Fibroblast of lung (primary cell): ENCODE measurements at regions not wholly inside any gene's neighbourhood (a gene's known extent, or its start where the extent isn't known, plus 50 kb on each side); places are given as distances from the start of the nearest gene placed in this dataset.
A peak's percentile ranks its signal among the peaks of the same experiment; 100 is the strongest.

Experiments used
- DNase-seq, 2 donors: peaks; one replicate each; pipeline versions ENCODE4 v3.0.0 to v3.0.0-alpha.2; 2010; ENCODE audit warnings: low read depth in 2 of 2
- H2AFZ ChIP-seq: 2 replicates; pipeline ENCODE4 v1.5.1; 2012; ENCODE audit warnings: low read length, control low read depth, inconsistent platforms
- H3K27ac ChIP-seq: 2 replicates; pipeline ENCODE4 v1.5.1; 2011; ENCODE audit warnings: low read length, control low read depth; ENCODE audit not compliant: insufficient read depth
- H3K27me3 ChIP-seq: 2 replicates; pipeline ENCODE4 v1.5.1; 2011; ENCODE audit warnings: mild to moderate bottlenecking, low read length; ENCODE audit not compliant: control insufficient read depth, insufficient read depth
- H3K36me3 ChIP-seq: 2 replicates; pipeline ENCODE4 v1.5.1; 2011; ENCODE audit warnings: low read length; ENCODE audit not compliant: control insufficient read depth, insufficient read depth
- H3K4me1 ChIP-seq: 2 replicates; pipeline ENCODE4 v1.5.1; 2011; ENCODE audit warnings: low read length; ENCODE audit not compliant: control insufficient read depth, insufficient read depth; ENCODE audit errors: extremely low read depth
- H3K4me2 ChIP-seq: 2 replicates; pipeline ENCODE4 v1.5.1; 2011; ENCODE audit warnings: low read length, control low read depth; ENCODE audit not compliant: insufficient read depth; ENCODE audit errors: extremely low read depth
- H3K4me3 ChIP-seq, 4 experiments: fragments of 200-600 bp in 1 of 4; sonication (generic) in 1 of 4; replicated peaks in 1 of 4; 2 replicates each; pipeline ENCODE4 v1.5.1; 2011 to 2016; ENCODE audit warnings: low read length in 4 of 4, low read depth in 3 of 4, mild to moderate bottlenecking in 3 of 4, control low read depth in 2 of 4, inconsistent platforms in 1 of 4, mixed read lengths in 1 of 4; ENCODE audit not compliant: insufficient read depth in 1 of 4; ENCODE audit errors: control extremely low read depth in 1 of 4
- H3K79me2 ChIP-seq: 2 replicates; pipeline ENCODE4 v1.5.1; 2012; ENCODE audit warnings: mild to moderate bottlenecking, low read length, inconsistent platforms; ENCODE audit not compliant: control insufficient read depth, insufficient read depth
- H3K9ac ChIP-seq: 2 replicates; pipeline ENCODE4 v1.5.1; 2011; ENCODE audit warnings: mild to moderate bottlenecking, low read length, control low read depth; ENCODE audit not compliant: insufficient read depth
- H3K9me3 ChIP-seq: 2 replicates; pipeline ENCODE4 v1.5.1; 2012; ENCODE audit warnings: low read depth, low read length; ENCODE audit not compliant: control insufficient read depth, insufficient read depth
- H4K20me1 ChIP-seq: 2 replicates; pipeline ENCODE4 v1.5.1; 2011; ENCODE audit warnings: low read length; ENCODE audit not compliant: control insufficient read depth, insufficient read depth; ENCODE audit errors: extremely low read depth
- EZH2 ChIP-seq: IDR thresholded peaks from 2 replicates; pipeline ENCODE4 v1.5.1; 2012; ENCODE audit warnings: low read length, control low read depth, mild to moderate bottlenecking; ENCODE audit errors: missing control alignments
- TF ChIP-seq, protein P1 (sequence below), 2 donors: IDR thresholded peaks in 1 of 2; conservative IDR thresholded peaks in 1 of 2; 1 replicate in 1 of 2; 2 replicates in 1 of 2; pipeline ENCODE4 v1.5.1; 2011 to 2012; ENCODE audit warnings: low read length in 2 of 2, control low read depth in 1 of 2, inconsistent platforms in 1 of 2, low read depth in 1 of 2, mild to moderate bottlenecking in 1 of 2

DNA sequence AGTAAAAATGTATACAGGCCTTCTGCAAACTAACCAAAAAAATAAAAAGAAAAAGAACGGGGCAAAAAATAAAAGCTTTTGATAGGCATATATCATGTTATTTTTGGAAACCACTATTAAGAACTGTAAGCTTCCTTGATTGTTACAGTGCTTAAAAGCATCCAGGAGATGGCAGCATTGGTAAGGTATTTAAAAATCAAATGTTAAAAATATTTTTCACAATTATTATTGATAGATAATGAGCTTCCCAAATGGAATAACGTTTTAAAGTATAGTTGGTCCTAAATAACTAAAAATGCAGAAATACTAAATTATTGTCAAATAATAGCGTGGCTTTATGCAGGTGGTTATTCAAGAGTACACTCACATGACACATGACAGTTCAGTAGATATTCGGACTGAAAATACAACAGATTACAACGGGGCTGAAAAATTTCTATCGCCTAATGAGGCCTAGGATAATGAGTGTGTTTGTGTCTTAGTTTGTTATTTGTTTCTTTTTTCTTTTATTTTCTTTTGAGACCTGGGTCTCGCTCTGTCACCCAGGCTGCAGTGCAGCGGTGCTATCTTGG, 127.2 kb upstream of the ATF7IP start:
- Histone ChIP-seq H3K4me3 (no peak overlapping the region), H3K27me3 (no peaks in the 10 kb centered on the region), H3K4me1 (no peaks in the 10 kb centered on the region), H3K79me2 (no peaks in the 10 kb centered on the region), H3K9me3 (no peaks in the 10 kb centered on the region), H3K27ac (no peak overlapping the region), H3K4me2 (no peak overlapping the region), H3K36me3 (no peaks in the 10 kb centered on the region), H3K9ac (no peak overlapping the region), H4K20me1 (no peaks in the 10 kb centered on the region), H2AFZ (no peak overlapping the region)
- TF ChIP-seq, protein P1, sequence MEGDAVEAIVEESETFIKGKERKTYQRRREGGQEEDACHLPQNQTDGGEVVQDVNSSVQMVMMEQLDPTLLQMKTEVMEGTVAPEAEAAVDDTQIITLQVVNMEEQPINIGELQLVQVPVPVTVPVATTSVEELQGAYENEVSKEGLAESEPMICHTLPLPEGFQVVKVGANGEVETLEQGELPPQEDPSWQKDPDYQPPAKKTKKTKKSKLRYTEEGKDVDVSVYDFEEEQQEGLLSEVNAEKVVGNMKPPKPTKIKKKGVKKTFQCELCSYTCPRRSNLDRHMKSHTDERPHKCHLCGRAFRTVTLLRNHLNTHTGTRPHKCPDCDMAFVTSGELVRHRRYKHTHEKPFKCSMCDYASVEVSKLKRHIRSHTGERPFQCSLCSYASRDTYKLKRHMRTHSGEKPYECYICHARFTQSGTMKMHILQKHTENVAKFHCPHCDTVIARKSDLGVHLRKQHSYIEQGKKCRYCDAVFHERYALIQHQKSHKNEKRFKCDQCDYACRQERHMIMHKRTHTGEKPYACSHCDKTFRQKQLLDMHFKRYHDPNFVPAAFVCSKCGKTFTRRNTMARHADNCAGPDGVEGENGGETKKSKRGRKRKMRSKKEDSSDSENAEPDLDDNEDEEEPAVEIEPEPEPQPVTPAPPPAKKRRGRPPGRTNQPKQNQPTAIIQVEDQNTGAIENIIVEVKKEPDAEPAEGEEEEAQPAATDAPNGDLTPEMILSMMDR (conservative IDR thresholded peaks at IDR 0.05 in 1 of 2, IDR thresholded peaks at IDR 0.05 in 1 of 2; ENCODE audit: low read depth in 1 of 2, low read length in 2 of 2): peak; percentile 22 to 57
- no peak for TF ChIP-seq EZH2
- DNase-seq: peak in 1 of 2 donors; percentile 72

DNA sequence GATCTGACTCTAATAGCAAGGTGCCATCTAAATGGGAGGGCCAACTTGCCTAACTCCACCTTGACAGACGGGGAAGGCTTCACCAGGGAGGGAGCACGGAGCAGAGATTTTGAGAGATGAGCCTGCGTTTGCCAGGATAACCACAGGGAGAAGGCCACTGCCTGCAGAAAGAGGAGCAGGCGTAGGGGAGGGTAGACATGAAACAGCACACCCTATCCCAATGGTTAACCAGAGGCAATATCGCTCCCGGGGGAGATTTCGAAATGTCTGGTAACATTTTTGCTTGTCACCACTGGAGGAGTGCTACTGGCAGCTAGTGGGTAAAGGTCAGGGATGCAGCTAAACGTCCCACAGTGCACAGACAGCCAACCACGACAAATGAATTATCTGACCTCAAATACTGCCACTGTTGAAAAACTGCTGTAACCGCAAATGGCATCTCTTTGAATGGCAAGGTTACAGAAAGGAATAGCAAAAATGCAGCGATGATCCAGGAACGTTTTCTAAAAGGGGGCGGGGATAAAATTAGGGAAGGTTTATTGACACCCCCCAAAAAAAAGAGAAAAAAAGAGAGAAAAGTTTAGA, 126.0 kb upstream of the ATF7IP start:
- H3K9me3 ChIP-seq: no peaks in the 10 kb centered on the region
- H3K27ac ChIP-seq: no peak overlapping the region
- TF ChIP-seq EZH2: no peak
- TF ChIP-seq, protein P1 (conservative IDR thresholded peaks at IDR 0.05 in 1 of 2, IDR thresholded peaks at IDR 0.05 in 1 of 2; ENCODE audit: low read depth in 1 of 2, low read length in 2 of 2): peak in 1 of 2 donors; percentile 1
- no peaks in the 10 kb centered on the region for H3K4me1 ChIP-seq
- no peaks in the 10 kb centered on the region for H3K36me3 ChIP-seq
- no peak overlapping the region for H3K4me2 ChIP-seq
- H3K9ac ChIP-seq: no peak overlapping the region
- peak; percentile 49 to 60 for DNase-seq
- H4K20me1 ChIP-seq: no peaks in the 10 kb centered on the region
- H3K27me3 ChIP-seq: no peaks in the 10 kb centered on the region
- H2AFZ ChIP-seq: peak overlapping the region; percentile 11
- H3K4me3 ChIP-seq: no peak overlapping the region
- H3K79me2 ChIP-seq: no peaks in the 10 kb centered on the region

DNA sequence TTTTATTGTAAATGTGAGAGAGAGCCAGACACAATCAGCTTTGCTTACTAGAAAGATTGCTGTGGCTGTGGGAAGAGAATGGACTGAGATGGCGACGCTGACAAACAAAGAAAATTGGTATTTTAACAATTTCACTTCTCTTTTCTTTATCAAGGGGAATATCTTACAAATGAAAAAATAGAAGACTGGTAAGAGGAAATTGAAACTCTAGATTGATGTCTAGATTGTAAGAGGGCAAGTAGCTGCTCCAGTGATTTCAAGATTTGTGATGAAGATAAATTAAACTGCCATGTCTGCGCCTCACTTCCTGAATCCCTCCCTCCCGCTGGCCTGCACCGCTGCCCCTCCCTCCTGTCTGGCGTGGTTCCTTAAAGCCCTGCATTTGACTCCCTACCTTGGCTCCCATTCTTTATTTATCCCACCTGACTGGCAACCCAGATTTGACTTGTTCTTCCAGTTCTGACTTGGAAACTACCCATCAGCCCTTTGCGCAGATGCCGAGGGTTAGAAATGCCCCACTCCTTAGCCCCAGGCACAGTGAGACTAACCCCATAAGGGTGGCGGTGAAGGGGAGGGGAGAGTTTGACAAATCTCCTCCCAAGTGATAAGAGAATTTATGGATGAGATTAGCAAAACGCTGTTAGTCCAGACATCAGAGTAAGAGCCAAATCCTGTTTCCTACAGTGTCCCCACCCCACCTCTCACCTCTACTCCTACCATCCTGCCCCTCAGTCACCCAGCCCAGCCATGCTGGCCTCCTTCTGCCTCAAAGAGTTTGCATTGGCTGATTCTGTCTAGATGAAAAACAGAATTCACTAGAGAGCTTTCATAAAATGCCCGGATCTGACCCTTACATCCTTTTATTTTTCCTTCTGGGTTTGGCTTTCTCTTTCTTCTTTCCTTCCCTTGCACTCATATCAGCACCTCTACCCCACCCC, 125.3 kb upstream of the ATF7IP start:
- H4K20me1 ChIP-seq: no peaks in the 10 kb centered on the region
- no peaks in the 10 kb centered on the region for H3K4me1 ChIP-seq
- H2AFZ ChIP-seq: no peak overlapping the region
- H3K79me2 ChIP-seq: no peaks in the 10 kb centered on the region
- no peak for TF ChIP-seq EZH2
- TF ChIP-seq, protein P1 (conservative IDR thresholded peaks at IDR 0.05 in 1 of 2, IDR thresholded peaks at IDR 0.05 in 1 of 2; ENCODE audit: low read depth in 1 of 2, low read length in 2 of 2): no peak
- H3K27ac ChIP-seq: no peak overlapping the region
- no peak overlapping the region for H3K4me2 ChIP-seq
- no peaks in the 10 kb centered on the region for H3K9me3 ChIP-seq
- peak in 1 of 2 donors; percentile 36 for DNase-seq
- no peaks in the 10 kb centered on the region for H3K36me3 ChIP-seq
- no peak overlapping the region for H3K9ac ChIP-seq
- no peak overlapping the region for H3K4me3 ChIP-seq
- H3K27me3 ChIP-seq: no peaks in the 10 kb centered on the region
